Skeletal muscle satellite cell (primary cell): ENCODE measurements at regions not wholly inside any gene's neighbourhood (a gene's known extent, or its start where the extent isn't known, plus 50 kb on each side); places are given as distances from the start of the nearest gene placed in this dataset.

ENCODE experiments used
- H3K27me3 ChIP-seq: 2 replicates; pipeline ENCODE4 v1.7.0; 2013; ENCODE audit warnings: low read length; ENCODE audit not compliant: control insufficient read depth, insufficient read depth
- H3K36me3 ChIP-seq: 2 replicates; pipeline ENCODE4 v1.7.0; 2013; ENCODE audit warnings: mild to moderate bottlenecking, control low read depth, low read length; ENCODE audit not compliant: insufficient read depth
- H3K4me1 ChIP-seq: 2 replicates; pipeline ENCODE4 v1.7.0; 2013; ENCODE audit warnings: low read length; ENCODE audit not compliant: control insufficient read depth, insufficient read depth
- H3K4me2 ChIP-seq: 2 replicates; pipeline ENCODE4 v1.7.0; 2013; ENCODE audit warnings: mild to moderate bottlenecking, low read length
- H3K4me3 ChIP-seq: 2 replicates; pipeline ENCODE4 v1.7.0; 2013; ENCODE audit warnings: low read length
- H3K9ac ChIP-seq: 2 replicates; pipeline ENCODE4 v1.7.0; 2013; ENCODE audit warnings: mild to moderate bottlenecking, low read depth, low read length, moderate library complexity
- H3K9me3 ChIP-seq: replicated peaks from 2 replicates; pipeline ENCODE4 v1.7.0; 2013; ENCODE audit warnings: mild to moderate bottlenecking, control low read depth, low read length

DNA sequence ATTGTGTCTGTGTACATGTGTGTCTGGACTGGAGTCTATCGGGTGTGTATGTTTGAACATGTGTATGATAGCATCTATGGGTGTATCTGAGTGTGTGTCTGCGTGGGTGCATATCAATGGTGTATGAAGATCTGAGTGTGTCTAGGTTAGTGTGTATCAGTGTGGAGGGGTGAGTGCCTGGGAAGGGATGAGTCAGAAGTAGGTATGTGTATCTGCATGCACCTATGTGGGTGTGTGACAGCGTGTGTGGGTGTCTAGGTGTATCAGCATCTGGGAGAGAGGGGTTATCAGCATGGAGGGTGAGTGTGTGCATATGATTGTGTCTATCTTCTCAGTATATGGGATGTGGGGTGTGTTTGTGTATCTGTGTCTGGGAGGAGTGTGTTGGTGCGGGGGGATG, 58.2 kb upstream of the LHX1 start:
- no peaks in the 10 kb centered on the region for H3K9me3 ChIP-seq

GRCh38 chr17:36879624-36880131, 57.6 kb upstream of the LHX1 start:
- Histone ChIP-seq H3K9me3 (no peaks in the 10 kb centered on the region), H3K36me3 (no peaks in the 10 kb centered on the region), H3K4me1 (no peaks in the 10 kb centered on the region), H3K4me3 (no peak overlapping the region), H3K4me2 (no peak overlapping the region), H3K9ac (no peak overlapping the region), H3K27me3 (peaks cover 18% of the 10 kb centered on the region)

More for the DNA sequence above, 58.2 kb upstream of the LHX1 start:
- no peaks in the 10 kb centered on the region for H3K36me3 ChIP-seq
- H3K4me1 ChIP-seq = no peaks in the 10 kb centered on the region
- no peak overlapping the region for H3K4me3 ChIP-seq
- H3K27me3 ChIP-seq = peaks cover 13% of the 10 kb centered on the region
- H3K9ac ChIP-seq = no peak overlapping the region
- H3K4me2 ChIP-seq = no peak overlapping the region

GRCh38 chr17:36880268-36880905, 56.9 kb upstream of the LHX1 start:
- no peak overlapping the region for H3K4me3 ChIP-seq
- H3K9ac ChIP-seq = no peak overlapping the region
- no peaks in the 10 kb centered on the region for H3K4me1 ChIP-seq
- no peaks in the 10 kb centered on the region for H3K36me3 ChIP-seq
- no peak overlapping the region for H3K4me2 ChIP-seq
- peaks cover 25% of the 10 kb centered on the region for H3K27me3 ChIP-seq
- no peaks in the 10 kb centered on the region for H3K9me3 ChIP-seq

DNA sequence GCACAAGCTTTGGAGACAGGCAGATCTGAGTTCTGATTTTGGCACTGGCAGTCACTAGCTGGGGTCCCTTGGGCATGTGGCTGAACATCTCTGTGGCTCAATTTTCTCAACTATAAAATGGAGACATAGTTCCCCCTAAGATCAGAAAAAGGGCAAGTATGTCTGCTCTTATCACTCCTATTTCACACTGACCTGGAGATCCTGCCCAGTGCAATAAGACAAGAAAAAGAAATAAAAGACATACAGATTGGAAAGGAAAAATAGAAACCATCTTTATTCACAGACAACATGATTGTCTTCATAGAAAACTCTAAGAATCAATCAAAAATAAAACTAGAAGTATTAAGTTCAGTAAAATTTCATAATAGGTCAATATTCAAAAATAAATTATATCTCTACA, 56.0 kb upstream of the LHX1 start:
- Histone ChIP-seq H3K4me1 (no peaks in the 10 kb centered on the region), H3K4me2 (no peak overlapping the region), H3K9me3 (no peaks in the 10 kb centered on the region), H3K4me3 (no peak overlapping the region), H3K36me3 (no peaks in the 10 kb centered on the region), H3K9ac (no peak overlapping the region), H3K27me3 (peaks cover 24% of the 10 kb centered on the region)

GRCh38 chr17:36884495-36885152, 52.7 kb upstream of the LHX1 start:
- H3K27me3 ChIP-seq = peaks cover 37% of the 10 kb centered on the region
- H3K9ac ChIP-seq = no peak overlapping the region
- H3K9me3 ChIP-seq = no peaks in the 10 kb centered on the region
- no peak overlapping the region for H3K4me3 ChIP-seq
- H3K4me2 ChIP-seq = no peak overlapping the region
- H3K4me1 ChIP-seq = no peaks in the 10 kb centered on the region
- no peaks in the 10 kb centered on the region for H3K36me3 ChIP-seq

DNA sequence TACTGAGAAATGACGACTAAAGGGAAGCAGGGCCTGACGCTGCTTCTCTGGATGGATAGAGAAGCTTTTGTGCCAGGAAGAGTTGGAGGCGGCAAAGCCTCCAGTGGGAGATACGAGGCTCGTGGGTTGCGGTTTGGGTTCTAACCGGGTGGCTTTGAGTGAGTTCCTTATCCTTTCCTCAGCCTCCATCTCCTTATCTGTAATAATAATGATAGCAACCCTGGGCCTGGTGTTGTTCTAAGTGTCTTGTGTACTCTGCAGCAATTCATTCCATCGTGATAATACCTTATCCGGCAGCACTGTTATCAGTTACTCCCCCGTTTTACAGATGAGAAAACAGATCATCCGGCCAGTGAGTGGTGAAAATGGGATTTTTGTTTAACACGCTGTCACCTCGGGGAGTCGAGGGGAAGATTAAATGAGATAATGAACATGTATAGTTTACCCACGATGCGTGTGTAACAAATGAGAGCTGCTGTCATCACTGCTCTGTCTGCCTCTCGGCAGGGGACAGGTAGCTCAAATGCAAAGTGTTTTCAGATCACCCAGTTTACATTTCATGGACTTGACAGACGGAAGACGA, 52.0 kb upstream of the LHX1 start:
- Histone ChIP-seq H3K9me3 (no peaks in the 10 kb centered on the region), H3K4me2 (no peak overlapping the region), H3K27me3 (peaks cover 33% of the 10 kb centered on the region), H3K4me1 (no peaks in the 10 kb centered on the region), H3K9ac (no peak overlapping the region), H3K36me3 (no peaks in the 10 kb centered on the region), H3K4me3 (no peak overlapping the region)

DNA sequence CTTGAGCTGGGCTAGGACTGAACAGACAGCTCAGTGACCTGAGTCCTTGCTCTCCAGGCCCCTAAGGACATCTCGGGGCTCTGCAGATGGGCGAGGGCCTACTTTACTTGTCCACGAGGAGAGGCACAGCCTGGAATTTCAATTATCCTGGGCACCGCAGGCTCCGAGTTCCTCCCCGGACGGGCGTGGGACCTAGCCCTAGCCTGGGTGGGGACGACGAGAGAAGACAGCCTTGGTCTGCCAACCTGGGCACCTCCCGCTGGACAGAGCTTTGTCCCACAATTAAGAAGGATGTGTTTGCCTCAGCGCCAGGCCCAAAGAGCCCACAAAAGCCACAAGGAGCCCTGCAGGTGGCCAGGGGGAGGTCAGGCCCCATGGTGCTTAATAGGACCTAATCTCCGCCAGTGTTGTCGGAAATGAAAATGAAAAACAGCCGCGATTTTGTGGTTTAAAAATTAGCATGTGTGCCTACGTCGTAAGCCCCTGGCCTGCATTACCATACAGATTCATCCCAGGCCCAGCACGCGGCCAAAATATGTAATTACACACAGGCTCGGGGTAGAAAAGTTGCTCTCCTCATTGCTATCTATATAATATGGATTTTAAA, 51.4 kb upstream of the LHX1 start:
- Histone ChIP-seq H3K9me3 (no peaks in the 10 kb centered on the region), H3K4me1 (no peaks in the 10 kb centered on the region), H3K27me3 (peaks cover 32% of the 10 kb centered on the region), H3K4me3 (no peak overlapping the region), H3K4me2 (no peak overlapping the region), H3K9ac (no peak overlapping the region), H3K36me3 (no peaks in the 10 kb centered on the region)
